ENCODE measurements at regions not wholly inside any gene's neighbourhood (a gene's known extent, or its start where the extent isn't known, plus 50 kb on each side); places are given as distances from the start of the nearest gene placed in this dataset.

- no peak for DNase-seq (ENCODE audit: low read depth in 2 of 2)
Observed at GRCh38 chr4:129410115-129410514, 314.2 kb downstream of the C4orf33 start.

- no peak for DNase-seq (ENCODE audit: low read depth in 2 of 2)
Observed at GRCh38 chr4:129415004-129415403, 319.1 kb downstream of the C4orf33 start.

- no peak for DNase-seq (ENCODE audit: low read depth in 2 of 2)
Observed at GRCh38 chr4:129420637-129421036, 324.7 kb downstream of the C4orf33 start.

- no peak for DNase-seq (ENCODE audit: low read depth in 2 of 2)
Observed at GRCh38 chr4:129422277-129422676, 326.3 kb downstream of the C4orf33 start.

- no peak for DNase-seq (ENCODE audit: low read depth in 2 of 2)
Observed at GRCh38 chr4:129428454-129428853, 332.5 kb downstream of the C4orf33 start.

- DNase-seq (ENCODE audit: low read depth in 2 of 2): no peak
Observed at GRCh38 chr4:129429581-129430320, 333.8 kb downstream of the C4orf33 start.

GRCh38 chr4:129437347-129437746 is 341.4 kb downstream of the C4orf33 start:
- no peak for DNase-seq (ENCODE audit: low read depth in 2 of 2)

GRCh38 chr4:129438456-129438981 is 342.6 kb downstream of the C4orf33 start:
- no peak for DNase-seq (ENCODE audit: low read depth in 2 of 2)

GRCh38 chr4:129446074-129446473 is 350.1 kb downstream of the C4orf33 start:
- DNase-seq (ENCODE audit: low read depth in 2 of 2): peak in 1 of 2 donors; percentile 40

GRCh38 chr4:129453524-129454200 is 357.7 kb downstream of the C4orf33 start:
- no peak for DNase-seq (ENCODE audit: low read depth in 2 of 2)

- DNase-seq (ENCODE audit: low read depth in 2 of 2): peak; percentile 10
Observed at GRCh38 chr4:129455482-129455881, 359.5 kb downstream of the C4orf33 start.

GRCh38 chr4:129468624-129469023 is 372.7 kb downstream of the C4orf33 start:
- no peak for DNase-seq (ENCODE audit: low read depth in 2 of 2)

GRCh38 chr4:129474698-129475097 is 378.7 kb downstream of the C4orf33 start:
- no peak for DNase-seq (ENCODE audit: low read depth in 2 of 2)

GRCh38 chr4:129481107-129481506 is 385.2 kb downstream of the C4orf33 start:
- DNase-seq (ENCODE audit: low read depth in 2 of 2): no peak

GRCh38 chr4:129488427-129488826 is 392.5 kb downstream of the C4orf33 start:
- no peak for DNase-seq (ENCODE audit: low read depth in 2 of 2)

- DNase-seq (ENCODE audit: low read depth in 2 of 2): no peak
Observed at GRCh38 chr4:129490516-129490915, 394.6 kb downstream of the C4orf33 start.

- peak in 1 of 2 donors; percentile 58 for DNase-seq (ENCODE audit: low read depth in 2 of 2)
Observed at GRCh38 chr4:129498626-129499025, 402.7 kb downstream of the C4orf33 start.

GRCh38 chr4:129514852-129515251 is 418.9 kb downstream of the C4orf33 start:
- no peak for DNase-seq (ENCODE audit: low read depth in 2 of 2)

- peak; percentile 15 to 92 for DNase-seq (ENCODE audit: low read depth in 2 of 2)
Observed at GRCh38 chr4:129515356-129515755, 419.4 kb downstream of the C4orf33 start.

- DNase-seq (ENCODE audit: low read depth in 2 of 2): peak; percentile 67 to 80
Observed at GRCh38 chr4:129526812-129527211, 430.9 kb downstream of the C4orf33 start.

GRCh38 chr4:129531253-129531652 is 435.3 kb downstream of the C4orf33 start:
- no peak for DNase-seq (ENCODE audit: low read depth in 2 of 2)

GRCh38 chr4:129532573-129532972 is 436.6 kb downstream of the C4orf33 start:
- peak in 1 of 2 donors; percentile 34 for DNase-seq (ENCODE audit: low read depth in 2 of 2)

GRCh38 chr4:129543299-129543698 is 447.3 kb downstream of the C4orf33 start:
- DNase-seq (ENCODE audit: low read depth in 2 of 2): no peak

All from lung microvascular endothelial cell (primary cell).